Smooth muscle cell (in vitro differentiated cells): ENCODE measurements at regions not wholly inside any gene's neighbourhood (a gene's known extent, or its start where the extent isn't known, plus 50 kb on each side); places are given as distances from the start of the nearest gene placed in this dataset.

Experiments used
- DNase-seq: peaks from one replicate; lab custom pipeline; 2025; ENCODE audit not compliant: unreplicated experiment; lab: John Stamatoyannopoulos, UW
- H2AFZ ChIP-seq: fragments of 200-600 bp; sonication (generic); 2 replicates; pipeline ENCODE4 v1.6.0; 2016; ENCODE audit warnings: antibody characterized with exemption, low read depth, mild to moderate bottlenecking
- H3F3A ChIP-seq: fragments of 200-600 bp; sonication (generic); 2 replicates; pipeline ENCODE4 v1.6.0; 2017; ENCODE audit warnings: antibody characterized with exemption, low read depth
- H3K27ac ChIP-seq: fragments of 200-600 bp; sonication (generic); 2 replicates; pipeline ENCODE4 v1.5.1; 2016; ENCODE audit warnings: low read depth, mild to moderate bottlenecking
- H3K27me3 ChIP-seq: fragments of 200-600 bp; sonication (generic); 2 replicates; pipeline ENCODE4 v1.6.1; 2016; ENCODE audit warnings: low read depth, mild to moderate bottlenecking
- H3K36me3 ChIP-seq: fragments of 200-600 bp; sonication (generic); 2 replicates; pipeline ENCODE4 v1.5.1; 2016; ENCODE audit warnings: low read depth
- H3K4me1 ChIP-seq: fragments of 200-600 bp; sonication (generic); 2 replicates; pipeline ENCODE4 v1.5.1; 2016; ENCODE audit warnings: low read depth
- H3K4me2 ChIP-seq: fragments of 200-600 bp; sonication (generic); 2 replicates; pipeline ENCODE4 v1.6.0; 2016; ENCODE audit warnings: mild to moderate bottlenecking
- H3K4me3 ChIP-seq: fragments of 200-600 bp; sonication (generic); 2 replicates; pipeline ENCODE4 v1.5.1; 2016; ENCODE audit warnings: mild to moderate bottlenecking
- H3K79me2 ChIP-seq: fragments of 200-600 bp; sonication (generic); 2 replicates; pipeline ENCODE4 v1.6.0; 2016; ENCODE audit warnings: low read depth, mild to moderate bottlenecking
- H3K9ac ChIP-seq: fragments of 200-600 bp; sonication (generic); 2 replicates; pipeline ENCODE4 v1.6.0; 2016; ENCODE audit warnings: low read depth
- H3K9me3 ChIP-seq: fragments of 200-600 bp; sonication (generic); replicated peaks from 2 replicates; pipeline ENCODE4 v1.5.1; 2016; ENCODE audit warnings: low read depth
- H4K20me1 ChIP-seq: fragments of 200-600 bp; sonication (generic); 2 replicates; pipeline ENCODE4 v1.6.0; 2016; ENCODE audit warnings: low read depth
- CTCF ChIP-seq: fragments of 200-600 bp; sonication (generic); IDR thresholded peaks from 2 replicates; pipeline ENCODE4 v1.5.1; 2017; ENCODE audit warnings: borderline replicate concordance, mild to moderate bottlenecking, antibody characterized with exemption; ENCODE audit not compliant: insufficient read depth, poor library complexity, severe bottlenecking
- WGBS: methylation state at CpG from one replicate; pipeline ENCODE4 v1.1.7; 2016; ENCODE audit warnings: low lambda C conversion rate; 5-methylcytosine and 5-hydroxymethylcytosine counted together

GRCh38 chr22:34427841-34428240, 507.6 kb upstream of the LARGE1 start:
- no peaks in the 10 kb centered on the region for H3K36me3 ChIP-seq
- no peaks in the 10 kb centered on the region for H3K4me1 ChIP-seq
- H3K9ac ChIP-seq: no peak overlapping the region
- H3F3A ChIP-seq: no peaks in the 10 kb centered on the region
- no peaks in the 10 kb centered on the region for H3K79me2 ChIP-seq
- no peaks in the 10 kb centered on the region for H3K27me3 ChIP-seq
- H3K27ac ChIP-seq: no peak overlapping the region
- no peak overlapping the region for H3K4me2 ChIP-seq
- no peak for DNase-seq
- H4K20me1 ChIP-seq: no peaks in the 10 kb centered on the region
- H3K9me3 ChIP-seq: no peaks in the 10 kb centered on the region
- 84% methylated on average over 1 of the region's 1 CpG for WGBS
- H2AFZ ChIP-seq: no peak overlapping the region
- H3K4me3 ChIP-seq: no peak overlapping the region
- TF ChIP-seq CTCF: no peak

- no peaks in the 10 kb centered on the region for H3K36me3 ChIP-seq
- H3K9me3 ChIP-seq: no peaks in the 10 kb centered on the region
- DNase-seq: no peak
- no peak overlapping the region for H3K9ac ChIP-seq
- H3K79me2 ChIP-seq: no peaks in the 10 kb centered on the region
- H3F3A ChIP-seq: no peaks in the 10 kb centered on the region
- no peaks in the 10 kb centered on the region for H3K4me1 ChIP-seq
- no peak overlapping the region for H3K4me3 ChIP-seq
- TF ChIP-seq CTCF: no peak
- H3K27me3 ChIP-seq: peaks cover 4% of the 10 kb centered on the region
- no peak overlapping the region for H3K4me2 ChIP-seq
- no peaks in the 10 kb centered on the region for H4K20me1 ChIP-seq
- H2AFZ ChIP-seq: no peak overlapping the region
- H3K27ac ChIP-seq: no peak overlapping the region
- 62% methylated on average over 5 of the region's 5 CpGs for WGBS
Measured at GRCh38 chr22:34429314-34429713, 509.0 kb upstream of the LARGE1 start.

DNA sequence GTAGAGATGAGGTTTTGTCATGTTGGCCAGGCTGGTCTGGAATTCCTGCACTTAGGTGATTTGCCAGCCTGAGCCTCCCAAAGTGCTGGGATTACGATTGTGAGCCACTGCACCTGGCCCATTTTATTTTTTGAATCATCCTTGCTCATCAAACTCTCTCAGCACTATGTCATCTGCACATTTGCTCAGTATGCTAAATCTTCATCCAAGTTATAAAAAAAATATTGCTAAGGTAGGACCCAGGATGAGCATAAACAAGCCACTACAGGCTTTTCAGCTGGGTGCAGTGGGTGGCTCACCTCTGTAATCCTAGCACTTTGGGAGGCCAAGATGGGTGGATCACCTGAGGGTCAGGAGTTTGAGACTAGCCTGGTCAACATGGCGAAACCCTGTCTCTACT, 510.1 kb upstream of the LARGE1 start:
- no peaks in the 10 kb centered on the region for H3K79me2 ChIP-seq
- H3K4me1 ChIP-seq: no peaks in the 10 kb centered on the region
- H3K9ac ChIP-seq: no peak overlapping the region
- H3F3A ChIP-seq: no peaks in the 10 kb centered on the region
- DNase-seq: no peak
- no peaks in the 10 kb centered on the region for H3K9me3 ChIP-seq
- no peaks in the 10 kb centered on the region for H4K20me1 ChIP-seq
- no peak overlapping the region for H3K4me3 ChIP-seq
- peaks cover 4% of the 10 kb centered on the region for H3K27me3 ChIP-seq
- no peak for TF ChIP-seq CTCF
- H3K27ac ChIP-seq: no peak overlapping the region
- no peak overlapping the region for H2AFZ ChIP-seq
- no peak overlapping the region for H3K4me2 ChIP-seq
- WGBS: 92% methylated on average over 2 of the region's 2 CpGs
- H3K36me3 ChIP-seq: no peaks in the 10 kb centered on the region

GRCh38 chr22:34434371-34434770, 514.1 kb upstream of the LARGE1 start:
- no peaks in the 10 kb centered on the region for H3K9me3 ChIP-seq
- H3K79me2 ChIP-seq: no peaks in the 10 kb centered on the region
- no peak overlapping the region for H3K27ac ChIP-seq
- no peaks in the 10 kb centered on the region for H3F3A ChIP-seq
- no peak overlapping the region for H3K9ac ChIP-seq
- DNase-seq: no peak
- no peak overlapping the region for H3K4me3 ChIP-seq
- no peaks in the 10 kb centered on the region for H3K36me3 ChIP-seq
- no peak for TF ChIP-seq CTCF
- H3K27me3 ChIP-seq: peaks cover 4% of the 10 kb centered on the region
- H3K4me1 ChIP-seq: no peaks in the 10 kb centered on the region
- H3K4me2 ChIP-seq: no peak overlapping the region
- no peaks in the 10 kb centered on the region for H4K20me1 ChIP-seq
- no peak overlapping the region for H2AFZ ChIP-seq
